NCI-H69 (cell line): ENCODE measurements at regions not wholly inside any gene's neighbourhood (a gene's known extent, or its start where the extent isn't known, plus 50 kb on each side); places are given as distances from the start of the nearest gene placed in this dataset.
"Not testable (repeated sequence)": the region's sequence is repeated elsewhere in the genome, so short reads cannot be mapped to it uniquely, and the experiment has no call there.

ENCODE experiments used
- DNase-seq: peaks from one replicate; lab custom pipeline; 2025; lab: John Stamatoyannopoulos, UW

DNA sequence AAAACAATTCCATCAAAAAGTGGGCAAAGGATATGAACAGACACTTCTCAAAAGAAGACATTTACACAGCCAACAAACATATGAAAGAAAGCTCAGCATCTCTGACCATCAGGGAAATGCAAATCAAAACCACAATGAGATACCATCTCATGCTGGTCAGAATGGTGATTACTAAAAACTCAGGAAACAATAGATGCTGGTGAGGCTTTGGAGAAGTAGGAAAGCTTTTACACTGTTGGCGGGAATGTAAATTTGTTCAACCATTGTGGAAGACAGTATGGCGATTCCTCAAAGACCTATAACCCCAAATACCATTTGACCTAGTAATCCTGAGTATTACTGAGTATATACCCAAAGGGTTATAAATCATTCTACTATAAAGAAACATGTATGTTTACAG, 452.9 kb downstream of the SEMA3D start:
- not testable (repeated sequence) for DNase-seq

DNA sequence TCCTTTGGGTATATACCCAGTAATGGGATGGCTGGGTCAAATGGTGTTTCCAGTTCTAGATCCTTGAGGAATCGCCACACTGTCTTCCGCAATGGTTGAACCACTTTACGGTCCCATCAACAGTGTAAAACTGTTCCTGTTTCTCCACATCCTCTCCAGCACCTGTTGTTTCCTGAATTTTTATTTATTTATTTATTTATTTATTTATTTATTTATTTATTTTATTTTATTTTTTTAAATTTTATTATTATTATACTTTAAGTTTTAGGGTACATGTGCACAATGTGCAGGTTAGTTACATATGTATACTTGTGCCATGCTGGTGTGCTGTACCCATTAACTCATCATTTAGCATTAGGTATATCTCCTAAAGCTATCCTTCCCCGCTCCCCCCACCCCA, 456.0 kb downstream of the SEMA3D start:
- not testable (repeated sequence) for DNase-seq

DNA sequence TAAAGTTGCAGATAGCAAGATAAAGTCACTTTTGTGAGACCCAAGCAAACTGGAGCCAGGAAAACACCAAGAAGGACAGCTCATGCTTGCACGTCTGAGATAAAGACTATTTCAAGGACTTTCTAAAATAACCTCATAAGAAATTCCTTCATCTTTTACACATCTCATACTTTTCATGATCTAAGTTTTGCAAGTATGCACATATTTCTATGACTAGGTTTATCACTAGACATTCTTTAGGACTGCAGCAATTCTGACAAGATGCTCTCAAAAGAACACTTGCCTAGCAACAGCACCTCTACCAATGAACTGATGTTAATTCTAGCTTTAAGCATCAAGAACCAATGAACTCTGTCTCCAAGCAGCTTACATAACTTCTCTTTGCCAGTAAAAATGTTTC, 457.6 kb downstream of the SEMA3D start:
- DNase-seq: no peak

DNA sequence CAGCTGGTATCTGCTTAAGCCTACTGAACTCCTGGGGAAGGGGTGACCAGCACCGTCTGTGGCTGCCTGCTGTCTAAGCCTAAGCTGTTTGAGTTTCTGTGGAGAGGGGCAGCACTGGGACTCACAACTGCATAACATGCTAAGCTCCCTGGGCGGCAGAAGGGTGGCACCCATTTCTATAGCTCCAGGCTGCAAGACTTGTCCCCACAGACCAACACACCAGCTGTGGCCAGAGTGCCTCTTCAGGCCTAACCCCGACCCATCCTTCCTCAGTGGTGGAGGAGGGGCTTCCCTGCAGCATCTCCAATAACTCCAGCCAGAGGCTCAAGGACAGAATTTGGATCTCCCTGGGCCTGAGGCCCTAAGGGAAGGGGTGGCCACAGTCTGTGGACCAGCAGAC, 464.1 kb downstream of the SEMA3D start:
- DNase-seq: no peak

DNA sequence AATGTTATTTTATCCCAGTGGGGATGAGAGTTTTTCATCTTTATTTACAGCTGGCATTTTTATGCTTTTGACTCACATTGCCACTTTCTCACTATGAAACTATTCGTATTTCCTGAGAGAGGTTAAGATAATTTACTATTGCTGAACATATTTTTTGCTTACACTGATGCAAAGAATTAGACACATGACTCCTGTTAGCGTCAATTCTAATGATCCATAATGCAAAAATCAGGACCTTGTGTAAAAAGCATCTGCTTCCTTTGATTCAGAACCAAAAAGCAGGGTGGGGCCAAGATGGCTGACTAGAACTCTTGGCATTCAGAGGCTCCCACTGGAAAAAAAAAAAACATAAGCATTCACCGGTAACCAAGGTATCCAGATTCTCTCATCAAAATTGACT, 464.8 kb downstream of the SEMA3D start:
- DNase-seq: no peak

DNA sequence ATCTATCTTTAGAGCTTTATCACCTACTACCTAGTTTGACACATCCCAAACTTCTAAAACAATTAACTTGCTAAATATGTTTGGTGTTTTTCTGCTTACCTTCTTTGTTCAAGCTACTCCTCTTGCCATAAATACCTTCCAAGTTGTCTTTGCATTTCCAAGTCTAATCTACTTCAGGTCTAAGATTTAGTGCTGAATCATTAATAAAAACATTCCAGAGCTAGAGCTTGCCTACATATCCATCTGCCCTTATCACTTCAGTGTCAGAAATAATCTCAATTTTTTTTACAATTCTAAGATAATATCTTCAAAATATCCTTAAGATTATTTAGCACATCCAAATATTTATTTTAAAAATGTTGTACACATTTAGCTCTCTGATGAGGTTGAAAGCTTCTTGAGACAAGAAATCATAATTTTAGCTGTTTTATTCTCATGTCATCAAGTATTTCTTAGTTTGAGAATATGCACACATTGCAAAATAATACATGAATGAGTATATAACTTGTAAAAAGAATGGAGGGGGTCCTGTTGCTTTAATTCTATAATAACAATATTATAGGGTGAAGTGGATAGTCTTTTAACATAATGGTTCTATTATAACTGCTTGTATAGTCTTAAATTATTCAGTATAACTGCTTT, 466.3 kb downstream of the SEMA3D start:
- DNase-seq: no peak

DNA sequence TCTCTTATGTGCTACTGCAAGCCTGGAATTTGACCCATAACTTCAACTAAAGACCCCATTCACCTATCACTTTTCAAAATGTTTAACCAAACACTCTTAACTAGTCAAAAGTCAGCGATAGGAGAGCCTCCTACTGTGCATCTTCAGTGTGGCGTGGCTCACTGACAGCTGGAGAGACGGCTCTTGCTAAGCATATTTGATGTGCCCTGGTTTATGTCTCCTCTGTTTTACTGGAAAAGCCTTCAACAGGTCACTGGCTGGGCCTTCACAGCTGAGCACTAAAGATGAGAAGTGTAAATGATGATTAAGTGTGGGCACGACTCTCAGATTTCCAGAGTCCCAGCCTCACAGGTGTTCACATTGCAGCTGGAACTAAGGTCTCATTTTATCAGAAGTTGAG, 472.1 kb downstream of the SEMA3D start:
- peak; percentile 76 for DNase-seq

DNA sequence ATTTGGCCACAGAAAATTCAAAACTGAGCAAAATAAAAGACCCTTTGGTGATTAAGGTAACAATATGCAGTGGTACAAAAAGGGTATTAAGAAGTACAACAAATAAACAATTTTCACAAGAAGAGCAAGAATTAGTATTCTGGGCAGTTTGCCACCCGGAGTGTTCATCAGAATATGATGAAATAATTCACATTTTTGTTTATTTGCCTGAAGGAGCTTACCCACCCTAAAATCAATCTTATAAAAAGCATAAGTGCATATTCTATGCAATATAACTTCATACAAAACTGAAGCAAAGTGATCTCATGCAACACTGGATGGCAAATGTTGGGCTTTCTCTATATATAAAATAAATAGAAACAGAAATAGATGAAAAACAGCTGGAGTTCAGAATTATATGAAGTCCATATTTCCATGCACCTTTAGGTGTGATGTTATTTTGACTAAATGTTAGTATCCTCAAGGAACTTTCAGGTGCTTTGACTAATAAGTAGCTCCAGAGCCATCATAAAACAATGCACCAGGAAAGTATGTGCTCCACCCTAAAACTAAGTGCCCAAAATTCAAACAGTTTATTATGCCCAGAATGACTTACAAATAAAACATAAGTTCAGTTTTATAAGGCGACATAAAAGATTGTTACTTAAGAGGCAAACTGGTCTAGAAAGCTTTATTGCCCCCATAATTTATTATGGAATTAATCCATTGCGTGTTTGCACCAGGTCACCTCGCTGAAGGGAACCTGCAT, 474.3 kb downstream of the SEMA3D start:
- no peak for DNase-seq

DNA sequence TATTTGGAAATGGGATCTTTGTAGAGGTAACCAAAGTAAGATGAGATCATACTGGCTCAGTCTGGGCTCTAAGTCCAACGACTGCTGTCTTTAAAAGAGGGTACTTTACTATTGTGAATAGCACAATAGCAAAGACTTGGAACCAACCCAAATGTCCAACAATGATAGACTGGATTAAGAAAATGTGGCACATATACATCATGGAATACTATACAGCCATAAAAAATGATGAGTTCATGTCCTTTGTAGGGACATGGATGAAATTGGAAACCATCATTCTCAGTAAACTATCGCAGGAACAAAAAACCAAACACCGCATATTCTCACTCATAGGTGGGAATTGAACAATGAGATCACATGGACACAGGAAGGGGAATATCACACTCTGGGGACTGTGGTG, 476.3 kb downstream of the SEMA3D start:
- DNase-seq: not testable (repeated sequence)

DNA sequence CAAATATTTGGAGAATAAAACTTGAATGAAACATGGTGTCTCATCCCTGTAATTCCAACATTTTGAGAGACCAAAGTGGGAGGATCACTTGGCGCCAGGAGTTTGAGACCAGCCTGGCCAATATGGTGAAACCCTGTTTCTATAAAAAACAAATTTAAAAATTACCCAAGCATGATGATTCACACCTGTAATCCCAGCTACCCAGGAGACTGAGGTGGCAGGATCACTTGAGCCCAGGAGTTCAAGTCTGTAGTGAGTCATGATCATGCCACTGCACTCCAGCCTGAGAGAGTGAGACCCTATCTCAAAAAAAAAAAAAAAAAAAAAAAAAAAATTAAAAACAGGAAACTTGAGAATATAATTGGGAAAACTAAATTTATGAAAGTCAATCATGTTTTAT, 481.1 kb downstream of the SEMA3D start:
- DNase-seq: no peak

DNA sequence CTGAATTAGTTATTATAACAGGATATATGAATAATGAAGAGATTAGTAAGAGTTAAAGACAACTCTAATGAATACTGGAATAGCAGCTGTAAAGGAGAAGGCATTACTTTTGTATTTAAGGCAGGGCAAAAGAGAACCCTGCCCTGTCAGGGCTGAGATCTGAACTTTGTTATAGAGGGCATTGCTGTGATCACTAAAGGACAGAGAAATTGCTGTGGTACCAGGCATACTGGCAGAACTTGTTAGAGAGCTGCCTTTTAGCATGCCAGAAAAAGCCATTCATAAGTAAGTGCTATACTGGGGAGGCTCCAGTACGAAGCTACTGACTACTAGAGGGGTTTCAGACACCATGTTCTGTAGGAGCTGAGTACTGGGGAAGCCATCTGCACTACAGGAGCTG, 481.8 kb downstream of the SEMA3D start:
- no peak for DNase-seq

DNA sequence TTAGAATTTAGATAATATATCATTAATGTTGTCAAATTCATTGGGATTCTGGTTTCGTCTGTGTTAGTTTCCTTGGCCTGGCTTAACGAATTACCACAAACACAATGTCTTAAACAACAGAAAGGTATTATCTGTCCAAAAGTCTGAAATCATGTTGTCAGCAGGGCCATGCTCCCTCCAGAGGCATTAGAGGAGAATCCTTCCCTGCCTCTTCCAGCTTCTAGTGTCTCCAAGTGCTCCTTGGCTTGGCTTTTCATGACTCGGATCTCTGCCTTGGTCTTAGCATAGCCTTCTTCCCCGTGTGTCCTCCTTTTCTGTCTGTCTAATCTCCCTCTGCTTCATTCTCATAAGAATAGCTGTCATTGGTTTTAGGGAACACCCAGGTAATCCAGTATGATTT, 482.5 kb downstream of the SEMA3D start:
- no peak for DNase-seq

DNA sequence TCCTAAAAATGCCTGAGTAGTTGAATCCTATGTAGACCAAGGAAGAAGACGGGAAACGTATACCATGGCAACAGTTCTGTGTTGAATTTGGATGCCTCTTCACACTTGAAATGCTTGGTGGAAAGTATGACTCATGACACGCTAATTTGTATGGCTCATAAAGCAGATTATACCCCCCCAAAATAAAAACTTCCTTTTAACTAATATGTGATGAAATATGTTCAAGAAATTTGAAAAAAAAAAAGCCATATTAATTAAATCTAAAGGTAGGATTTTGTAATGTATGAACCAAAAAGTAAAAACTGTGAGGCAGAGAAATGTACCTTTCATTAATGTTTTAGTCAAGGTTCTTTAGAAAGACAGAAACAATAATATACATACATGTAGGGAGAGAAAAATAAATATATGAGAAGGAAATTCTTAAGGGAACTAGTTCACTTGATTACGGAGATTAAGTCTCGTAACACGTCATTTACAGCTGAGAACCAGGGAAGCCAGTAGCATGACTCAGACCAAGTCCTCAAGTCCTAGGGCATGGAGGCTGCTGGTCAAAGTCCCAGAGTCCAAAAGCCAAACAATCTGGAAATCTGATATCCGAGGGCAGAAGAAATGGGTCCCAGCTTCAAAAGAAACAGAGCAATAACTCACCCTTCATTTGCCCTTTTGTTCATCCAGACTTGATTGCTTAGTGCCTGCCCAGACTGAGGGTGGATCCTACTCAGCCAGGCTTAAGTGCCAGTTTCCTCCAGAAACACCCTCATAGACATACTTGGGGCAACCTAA, 485.1 kb downstream of the SEMA3D start:
- DNase-seq: peak; percentile 77

DNA sequence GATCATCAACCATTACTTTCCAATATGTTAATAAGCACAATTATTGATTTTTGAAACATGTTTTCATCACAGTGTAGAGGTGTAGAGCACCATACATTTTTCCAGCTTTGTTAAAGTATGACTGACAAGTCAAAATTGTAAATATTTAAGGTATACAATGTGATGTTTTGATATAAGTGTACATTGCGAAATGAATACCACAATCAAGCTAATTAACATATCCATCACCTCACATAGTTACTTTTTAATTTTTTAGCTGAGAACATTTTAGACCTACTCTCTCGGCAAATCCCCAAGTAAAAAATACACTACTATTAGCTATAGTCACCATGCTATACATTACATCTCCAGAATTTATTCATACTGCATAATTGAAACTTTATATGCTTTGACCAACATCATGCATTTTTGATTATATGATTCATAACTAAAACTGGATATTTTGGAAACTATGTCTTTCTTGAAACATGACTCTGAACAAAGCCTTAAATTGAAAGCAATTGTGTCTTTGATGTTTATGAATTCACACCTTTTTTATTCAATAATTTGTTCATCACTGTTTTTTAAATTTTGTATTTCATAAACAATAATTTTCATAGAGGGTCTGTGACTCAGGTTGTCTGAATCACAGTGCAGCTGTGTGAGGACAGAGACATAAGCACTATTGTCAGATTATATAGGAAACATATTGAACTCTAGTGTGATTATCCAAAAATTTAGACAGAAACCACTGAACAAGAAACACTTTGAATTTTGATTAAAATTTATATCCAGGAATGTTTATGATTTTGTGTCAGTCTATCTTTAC, 486.1 kb downstream of the SEMA3D start:
- no peak for DNase-seq

DNA sequence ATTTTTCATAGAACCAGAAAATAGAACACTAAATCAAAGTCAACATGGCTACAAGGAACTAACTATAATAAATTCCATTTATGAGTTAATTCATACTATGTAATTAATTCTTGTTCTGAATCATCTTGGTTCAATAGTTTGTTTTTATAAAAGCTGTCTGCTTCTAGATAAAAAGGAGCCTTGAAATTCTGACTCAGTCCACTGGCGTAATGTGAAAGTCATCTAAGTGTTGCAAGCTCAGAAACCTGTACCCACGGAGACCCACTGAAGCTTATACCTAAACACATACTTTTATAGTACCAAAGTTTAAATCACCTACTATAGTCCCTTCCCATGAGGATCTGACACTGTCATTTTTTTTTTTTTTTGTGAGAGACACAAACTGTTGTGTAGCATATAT, 489.4 kb downstream of the SEMA3D start:
- no peak for DNase-seq

DNA sequence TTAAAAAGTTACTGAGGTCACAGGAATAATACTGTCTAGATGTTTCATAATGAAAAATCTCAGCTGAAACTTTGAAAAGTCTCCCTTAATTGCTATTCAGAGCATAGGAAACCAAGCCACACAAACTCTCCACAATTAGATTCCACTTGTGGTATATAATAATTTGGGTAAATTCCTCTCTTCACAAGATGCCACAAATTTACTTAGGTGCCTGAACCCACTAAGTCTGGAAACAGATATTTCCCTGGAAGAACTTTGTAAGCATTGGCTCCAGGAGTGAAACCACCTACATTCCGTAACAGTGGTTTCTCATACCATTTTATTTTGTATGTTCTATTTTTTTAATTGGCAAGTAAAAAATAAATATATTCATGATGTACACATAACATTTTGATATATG, 493.4 kb downstream of the SEMA3D start:
- no peak for DNase-seq

DNA sequence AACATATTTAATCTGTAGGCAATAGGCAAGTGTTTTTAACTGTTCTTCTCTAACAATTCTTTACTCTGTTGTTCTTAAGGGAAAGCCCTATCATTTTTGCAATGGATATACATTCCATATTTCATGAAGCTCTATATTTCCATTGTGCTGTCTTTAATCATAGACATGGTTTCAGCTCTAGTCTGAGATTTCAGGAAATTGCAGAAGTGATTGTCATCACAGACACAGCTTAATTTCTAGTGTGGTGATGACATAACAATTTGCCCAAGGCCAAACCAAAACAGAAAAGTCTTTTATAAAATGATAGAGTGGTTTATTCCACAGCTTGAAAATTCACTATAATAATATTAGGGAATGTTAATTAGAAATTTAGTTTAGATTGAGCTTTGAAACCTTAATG, 494.1 kb upstream of the SEMA3A start:
- DNase-seq: no peak

DNA sequence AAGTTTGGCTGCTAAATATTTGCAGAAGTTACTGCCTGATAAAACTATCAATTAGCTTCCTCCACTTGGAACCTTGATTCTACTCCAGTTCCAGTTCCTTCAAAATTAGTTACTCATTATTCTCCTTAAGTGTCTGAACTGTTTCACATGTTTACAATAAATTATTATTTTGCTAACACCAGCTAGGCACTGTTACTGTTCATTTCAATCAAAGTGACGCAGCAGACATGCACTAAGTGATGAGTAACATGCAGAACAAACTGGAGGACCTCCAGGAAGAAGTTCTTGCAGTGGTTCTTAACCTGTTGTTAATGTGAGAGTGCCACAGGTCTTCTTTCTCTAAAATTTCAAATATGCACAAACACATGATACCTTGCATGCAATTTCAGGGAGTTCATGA, 491.8 kb upstream of the SEMA3A start:
- no peak for DNase-seq

DNA sequence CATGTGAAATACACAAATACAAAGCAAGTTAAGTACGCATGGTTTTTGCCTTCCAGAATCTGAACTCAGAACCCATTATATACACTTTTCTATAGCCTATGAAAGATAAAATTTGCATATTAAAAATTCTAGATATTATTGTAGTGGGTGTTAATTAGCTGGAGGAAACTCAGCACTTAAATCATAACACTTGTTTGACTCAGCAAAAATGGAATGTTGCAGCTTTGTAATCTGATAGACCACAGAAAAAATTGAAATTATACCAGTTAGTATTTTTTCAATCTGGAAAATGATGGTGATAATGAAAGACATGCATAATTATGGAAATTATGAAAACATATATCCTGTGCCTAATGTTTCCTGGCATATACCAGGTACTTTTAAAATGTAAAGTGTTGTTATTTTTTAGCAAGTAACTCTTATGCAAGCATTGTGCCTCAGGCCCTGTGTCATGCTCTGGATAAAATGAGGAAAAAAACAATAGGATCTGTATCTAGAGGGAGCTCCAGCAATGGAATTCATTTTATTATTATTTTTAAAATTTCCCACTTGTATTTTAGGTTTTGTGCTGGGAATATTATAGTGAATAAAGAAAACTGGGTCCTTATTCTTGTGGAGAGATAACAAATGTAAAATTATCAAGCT, 490.4 kb upstream of the SEMA3A start:
- DNase-seq: no peak

DNA sequence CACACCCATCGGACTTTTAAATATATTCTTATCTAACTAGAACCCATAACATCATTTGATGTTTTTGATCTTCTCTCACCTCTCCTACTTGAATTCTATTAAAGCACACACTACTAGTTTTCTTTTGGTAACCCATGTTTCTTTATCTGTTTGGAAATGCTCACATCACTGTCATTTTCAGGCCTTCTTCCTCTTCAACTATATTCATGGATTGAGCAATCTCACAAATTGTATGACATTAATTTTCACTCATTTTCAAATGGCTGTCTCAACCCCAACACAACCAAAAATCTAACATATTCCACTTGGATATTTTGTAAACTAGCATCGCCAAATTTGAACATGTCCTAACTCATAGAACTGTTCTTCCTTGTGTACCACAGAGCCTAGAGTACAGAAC, 488.0 kb upstream of the SEMA3A start:
- DNase-seq: no peak

DNA sequence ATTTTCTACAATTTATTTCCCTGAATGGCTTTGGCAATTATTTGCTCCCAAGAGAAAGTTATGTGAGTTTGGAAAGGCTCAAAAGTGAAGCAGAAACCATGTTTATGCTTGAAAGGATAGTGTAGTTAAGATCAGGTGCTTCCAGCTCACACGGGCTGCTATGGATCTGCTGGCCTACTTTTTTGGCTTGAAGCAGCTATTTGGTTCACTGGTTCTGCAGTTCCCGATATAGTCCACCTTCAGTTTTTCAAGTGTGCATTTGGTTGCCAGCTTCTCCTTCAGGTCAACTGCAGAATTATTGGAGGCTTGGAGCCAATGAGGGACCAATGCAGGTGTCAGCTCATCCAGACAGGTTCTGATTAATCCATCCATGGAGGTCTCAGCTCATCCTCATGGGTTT, 484.3 kb upstream of the SEMA3A start:
- DNase-seq: no peak
